A673 (cell line): ENCODE measurements at regions not wholly inside any gene's neighbourhood (a gene's known extent, or its start where the extent isn't known, plus 50 kb on each side); places are given as distances from the start of the nearest gene placed in this dataset.
A peak's percentile ranks its signal among the peaks of the same experiment; 100 is the strongest.

ENCODE experiments used
- BruUV-seq: library from RNA; stranded (reverse); fragments of 400-500 nt; replicated peaks from 2 replicates; lab custom pipeline; 2021; lab: Mats Ljungman, UMichigan
- CTCF ChIA-PET: fragments of 300-600 bp; sonication (Branson Sonifier 250); formaldehyde crosslinking; loops from one replicate; lab custom pipeline; 2022; ENCODE audit warnings: antibody characterized with exemption; lab: Charles Lee
- POLR2A ChIA-PET: fragments of 300-600 bp; sonication (Branson Sonifier 250); formaldehyde crosslinking; loops from one replicate; lab custom pipeline; 2022; ENCODE audit warnings: antibody characterized with exemption; ENCODE audit not compliant: low non-redundant PET; lab: Charles Lee
- DNase-seq: peaks from one replicate; pipeline ENCODE4 v3.0.0-alpha.2; 2015; ENCODE audit warnings: low spot score
- H3K27ac ChIP-seq: fragments of 200-600 bp; sonication (generic); 2 replicates; pipeline ENCODE4 v1.5.1; 2016; ENCODE audit warnings: mixed run types, low read depth, mild to moderate bottlenecking, mixed read lengths, antibody characterized with exemption, low read length; ENCODE audit not compliant: poor library complexity, severe bottlenecking
- H3K27me3 ChIP-seq: fragments of 200-600 bp; sonication (generic); replicated peaks from 2 replicates; pipeline ENCODE4 v1.6.1; 2017; ENCODE audit warnings: mixed run types, low read depth, mild to moderate bottlenecking, mixed read lengths, antibody characterized with exemption, low read length; ENCODE audit not compliant: insufficient read depth, poor library complexity
- H3K36me3 ChIP-seq: fragments of 200-600 bp; sonication (generic); 2 replicates; pipeline ENCODE4 v1.6.1; 2016; ENCODE audit warnings: mixed run types, mild to moderate bottlenecking, mixed read lengths, antibody characterized with exemption, low read length; ENCODE audit not compliant: insufficient read depth, poor library complexity, severe bottlenecking
- H3K4me1 ChIP-seq: fragments of 200-600 bp; sonication (generic); 2 replicates; pipeline ENCODE4 v1.6.1; 2017; ENCODE audit warnings: mixed run types, mild to moderate bottlenecking, mixed read lengths, antibody characterized with exemption, low read length; ENCODE audit not compliant: insufficient read depth, poor library complexity, severe bottlenecking
- H3K4me3 ChIP-seq: fragments of 200-600 bp; sonication (generic); 2 replicates; pipeline ENCODE4 v1.5.1; 2016; ENCODE audit warnings: low read depth, mixed run types, mild to moderate bottlenecking, mixed read lengths, low read length; ENCODE audit not compliant: poor library complexity, severe bottlenecking
- H3K9me3 ChIP-seq: fragments of 200-600 bp; sonication (generic); 2 replicates; pipeline ENCODE4 v1.6.1; 2016; ENCODE audit warnings: mixed run types, low read depth, mild to moderate bottlenecking, mixed read lengths, antibody characterized with exemption, low read length; ENCODE audit not compliant: poor library complexity, severe bottlenecking
- EZH2 ChIP-seq: fragments of 200-600 bp; sonication (generic); IDR thresholded peaks from 2 replicates; pipeline ENCODE4 v1.6.1; 2017; ENCODE audit warnings: borderline replicate concordance, low read depth, mild to moderate bottlenecking, mixed read lengths, antibody characterized with exemption, low read length; ENCODE audit not compliant: poor library complexity, severe bottlenecking
- intact Hi-C: fragments of 100-400 bp; cut with micrococcal nuclease; formaldehyde crosslinking; loops from one replicate; pipeline ENCODE4 v1.10.0; 2022; ENCODE audit not compliant: unreplicated experiment
- TF ChIP-seq, protein P1 (sequence below): fragments of 300-800, 200-600 bp; sonication (generic); conservative IDR thresholded peaks from 2 replicates; pipeline ENCODE4 v1.5.1; 2017; ENCODE audit warnings: low read depth, mild to moderate bottlenecking, antibody characterized with exemption, low read length, moderate library complexity, mixed read lengths

DNA sequence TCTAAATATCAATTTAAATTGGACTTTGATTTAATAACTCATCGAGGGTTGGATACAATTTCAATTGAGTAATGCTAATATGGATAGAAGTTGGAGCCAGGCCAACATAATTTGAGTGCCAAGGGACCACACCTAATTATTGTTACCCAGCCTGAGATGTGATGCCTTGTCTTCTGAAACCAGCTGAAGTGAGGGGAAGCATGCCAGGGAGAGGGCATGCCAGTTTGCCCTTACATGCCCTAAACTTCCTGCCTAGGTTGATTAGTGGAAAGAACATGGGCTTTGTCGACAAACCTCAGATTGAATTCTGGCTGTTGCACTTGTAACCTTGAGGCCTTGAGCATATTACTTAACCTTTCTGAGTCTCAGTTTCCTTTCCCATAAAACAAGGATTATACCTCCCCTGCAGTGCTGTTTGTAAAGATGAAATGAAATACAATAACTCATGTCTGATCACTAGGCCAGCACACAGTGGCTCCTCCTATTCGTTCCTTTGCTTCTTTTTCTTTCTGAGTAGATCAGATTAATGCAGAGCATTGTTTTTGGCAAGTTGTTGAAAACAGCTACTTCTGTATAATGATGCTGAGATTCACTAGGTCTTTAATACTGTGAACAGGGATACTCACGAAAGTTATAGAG is 412.8 kb downstream of the TLE4 start:
- H3K27ac ChIP-seq: no peak overlapping the region
- BruUV-seq: no TSS peak
- peak; percentile 29 for DNase-seq
- H3K27me3 ChIP-seq: no peaks in the 10 kb centered on the region
- H3K4me1 ChIP-seq: no peaks in the 10 kb centered on the region
- TF ChIP-seq, protein P1, sequence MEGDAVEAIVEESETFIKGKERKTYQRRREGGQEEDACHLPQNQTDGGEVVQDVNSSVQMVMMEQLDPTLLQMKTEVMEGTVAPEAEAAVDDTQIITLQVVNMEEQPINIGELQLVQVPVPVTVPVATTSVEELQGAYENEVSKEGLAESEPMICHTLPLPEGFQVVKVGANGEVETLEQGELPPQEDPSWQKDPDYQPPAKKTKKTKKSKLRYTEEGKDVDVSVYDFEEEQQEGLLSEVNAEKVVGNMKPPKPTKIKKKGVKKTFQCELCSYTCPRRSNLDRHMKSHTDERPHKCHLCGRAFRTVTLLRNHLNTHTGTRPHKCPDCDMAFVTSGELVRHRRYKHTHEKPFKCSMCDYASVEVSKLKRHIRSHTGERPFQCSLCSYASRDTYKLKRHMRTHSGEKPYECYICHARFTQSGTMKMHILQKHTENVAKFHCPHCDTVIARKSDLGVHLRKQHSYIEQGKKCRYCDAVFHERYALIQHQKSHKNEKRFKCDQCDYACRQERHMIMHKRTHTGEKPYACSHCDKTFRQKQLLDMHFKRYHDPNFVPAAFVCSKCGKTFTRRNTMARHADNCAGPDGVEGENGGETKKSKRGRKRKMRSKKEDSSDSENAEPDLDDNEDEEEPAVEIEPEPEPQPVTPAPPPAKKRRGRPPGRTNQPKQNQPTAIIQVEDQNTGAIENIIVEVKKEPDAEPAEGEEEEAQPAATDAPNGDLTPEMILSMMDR: no peak
- TF ChIP-seq EZH2: no peak
- no peaks in the 10 kb centered on the region for H3K9me3 ChIP-seq
- ChIA-PET POLR2A (no interaction called here), CTCF (no interaction called here)
- intact Hi-C loops: no loop called here
- no peak overlapping the region for H3K4me3 ChIP-seq
- no peaks in the 10 kb centered on the region for H3K36me3 ChIP-seq

DNA sequence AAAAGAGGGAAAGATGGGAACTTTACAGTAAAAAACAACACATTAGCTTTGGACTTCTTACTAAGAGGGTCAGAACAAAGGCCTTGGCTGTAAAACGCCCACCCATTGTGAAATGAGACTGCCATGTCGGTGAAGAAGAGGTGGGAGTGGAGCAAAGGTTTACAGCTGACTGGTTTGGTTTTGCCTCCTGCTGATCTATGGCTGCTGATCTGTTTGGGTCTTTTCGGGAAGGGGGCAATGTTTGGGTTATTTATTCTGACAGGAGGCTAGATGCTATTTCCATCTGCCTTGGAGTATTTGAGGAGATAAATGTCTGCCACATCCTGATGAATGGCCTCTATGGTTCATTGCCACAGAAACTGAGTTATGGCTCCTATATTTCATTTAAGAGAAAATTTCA is 408.7 kb downstream of the TLE4 start:
- no peaks in the 10 kb centered on the region for H3K36me3 ChIP-seq
- H3K9me3 ChIP-seq: no peaks in the 10 kb centered on the region
- peaks cover 4% of the 10 kb centered on the region for H3K27me3 ChIP-seq
- ChIA-PET CTCF (no interaction called here), POLR2A (no interaction called here)
- H3K27ac ChIP-seq: no peak overlapping the region
- TF ChIP-seq, protein P1: no peak
- TF ChIP-seq EZH2: no peak
- H3K4me3 ChIP-seq: no peak overlapping the region
- no peak for DNase-seq
- no TSS peak for BruUV-seq
- peaks cover 6% of the 10 kb centered on the region for H3K4me1 ChIP-seq
- intact Hi-C loops: no loop called here

GRCh38 chr9:79977510-79978197 is 405.9 kb downstream of the TLE4 start:
- H3K4me1 ChIP-seq: peaks cover 6% of the 10 kb centered on the region
- intact Hi-C loops: no loop called here
- no peak for DNase-seq

More at GRCh38 chr9:79977510-79978197, 405.9 kb downstream of the TLE4 start:
- Histone ChIP-seq H3K36me3 (no peaks in the 10 kb centered on the region), H3K27ac (no peak overlapping the region), H3K27me3 (peaks cover 4% of the 10 kb centered on the region), H3K4me3 (no peak overlapping the region), H3K9me3 (no peaks in the 10 kb centered on the region)
- CTCF ChIA-PET: no interaction called here
- TF ChIP-seq, protein P1: no peak
- no peak for TF ChIP-seq EZH2
- POLR2A ChIA-PET: no interaction called here
- BruUV-seq: no TSS peak
